ENCODE measurements at regions not wholly inside any gene's neighbourhood (a gene's known extent, or its start where the extent isn't known, plus 50 kb on each side); places are given as distances from the start of the nearest gene placed in this dataset.

DNA sequence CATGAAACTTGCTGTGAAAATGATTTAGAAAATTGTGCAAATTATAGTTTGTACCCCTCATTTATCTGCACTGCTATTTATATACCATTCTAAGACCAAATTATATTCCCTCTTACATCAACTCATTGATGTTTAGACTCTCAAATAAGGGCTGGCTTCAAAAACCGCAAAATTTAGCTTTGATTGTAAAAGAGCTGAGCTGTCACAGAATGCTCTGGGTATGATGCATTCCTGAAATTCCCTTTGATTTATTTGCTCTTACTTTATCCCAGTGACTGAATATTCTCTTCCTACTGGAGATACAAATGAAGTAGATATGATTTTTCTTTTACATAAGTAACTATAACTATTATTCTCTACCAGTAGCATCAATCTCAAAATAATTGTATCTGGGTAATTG is 78.0 kb upstream of the TMTC2 start:
- no peak for TF ChIP-seq CTCF (conservative IDR thresholded peaks at IDR 0.05)
- TF ChIP-seq EZH2 (IDR thresholded peaks at IDR 0.05; ENCODE audit: low read depth): no peak

All from PC-9 (cell line).